GM12891 (cell line): ENCODE measurements at regions not wholly inside any gene's neighbourhood (a gene's known extent, or its start where the extent isn't known, plus 50 kb on each side); places are given as distances from the start of the nearest gene placed in this dataset.

Experiments used
- PAX5 ChIP-seq: IDR thresholded peaks from 2 replicates; pipeline ENCODE4 v1.6.1; 2011; ENCODE audit warnings: low read length, moderate library complexity, mild to moderate bottlenecking; ENCODE audit not compliant: insufficient read depth, severe bottlenecking
- POLR2A ChIP-seq: IDR thresholded peaks from 2 replicates; pipeline ENCODE4 v1.6.1; 2011; ENCODE audit warnings: low read depth, low read length, control low read depth
- POLR2AphosphoS5 ChIP-seq: IDR thresholded peaks from 2 replicates; pipeline ENCODE4 v1.6.1; 2011; ENCODE audit warnings: low read depth, low read length, control low read depth
- SPI1 ChIP-seq: IDR thresholded peaks from 2 replicates; pipeline ENCODE4 v1.6.1; 2011; ENCODE audit warnings: low read depth, low read length, control low read depth
- TAF1 ChIP-seq: IDR thresholded peaks from 2 replicates; pipeline ENCODE4 v1.6.1; 2011; ENCODE audit warnings: low read depth, low read length, control low read depth

GRCh38 chr3:69542089-69542804 lies 156.4 kb upstream of the FRMD4B start:
- TF ChIP-seq POLR2A (no peak), TAF1 (no peak), POLR2AphosphoS5 (no peak), PAX5 (no peak), SPI1 (no peak)
